GM19238 (cell line): ENCODE measurements at regions not wholly inside any gene's neighbourhood (a gene's known extent, or its start where the extent isn't known, plus 50 kb on each side); places are given as distances from the start of the nearest gene placed in this dataset.
A peak's percentile ranks its signal among the peaks of the same experiment; 100 is the strongest.
"Not testable (repeated sequence)": the region's sequence is repeated elsewhere in the genome, so short reads cannot be mapped to it uniquely, and the experiment has no call there.

ENCODE experiments used
- DNase-seq: peaks from one replicate; pipeline ENCODE4 v3.0.0; 2011; ENCODE audit warnings: low spot score; ENCODE audit not compliant: insufficient read length

GRCh38 chr5:130845049-130845765 lies 319.8 kb downstream of the HINT1 start:
- DNase-seq: no peak

- DNase-seq: peak; percentile 0
Measured at GRCh38 chr5:130836729-130837649, 328.1 kb downstream of the HINT1 start.

- not testable (repeated sequence) for DNase-seq
Measured at GRCh38 chr5:130817598-130818384, 347.3 kb downstream of the HINT1 start.

- no peak for DNase-seq
Measured at GRCh38 chr5:130815246-130815645, 349.8 kb downstream of the HINT1 start.

GRCh38 chr5:130808691-130809090 lies 356.4 kb downstream of the HINT1 start:
- no peak for DNase-seq

GRCh38 chr5:130805648-130806047 lies 359.4 kb downstream of the HINT1 start:
- DNase-seq: no peak

GRCh38 chr5:130805036-130805435 lies 360.0 kb downstream of the HINT1 start:
- no peak for DNase-seq

GRCh38 chr5:130801963-130802362 lies 363.1 kb downstream of the HINT1 start:
- DNase-seq: no peak

- no peak for DNase-seq
Measured at GRCh38 chr5:130799015-130799414, 366.0 kb downstream of the HINT1 start.

- DNase-seq: no peak
Measured at GRCh38 chr5:130797303-130797702, 367.8 kb downstream of the HINT1 start.

- DNase-seq: no peak
Measured at GRCh38 chr5:130796902-130797301, 368.2 kb downstream of the HINT1 start.

GRCh38 chr5:130796032-130796431 lies 369.0 kb downstream of the HINT1 start:
- no peak for DNase-seq

- DNase-seq: no peak
Measured at GRCh38 chr5:130795037-130795436, 370.0 kb downstream of the HINT1 start.

GRCh38 chr5:130777794-130778193 lies 387.3 kb downstream of the HINT1 start:
- DNase-seq: no peak

- no peak for DNase-seq
Measured at GRCh38 chr5:130773813-130774212, 391.2 kb downstream of the HINT1 start.

- DNase-seq: no peak
Measured at GRCh38 chr5:130762031-130762430, 403.0 kb downstream of the HINT1 start.

GRCh38 chr5:130759061-130759460 lies 406.0 kb downstream of the HINT1 start:
- DNase-seq: no peak

GRCh38 chr5:130747556-130747955 lies 417.5 kb downstream of the HINT1 start:
- no peak for DNase-seq

- not testable (repeated sequence) for DNase-seq
Measured at GRCh38 chr5:130746641-130747040, 418.4 kb downstream of the HINT1 start.

- DNase-seq: no peak
Measured at GRCh38 chr5:130743092-130743491, 422.0 kb downstream of the HINT1 start.

GRCh38 chr5:130740047-130740569 lies 424.9 kb downstream of the HINT1 start:
- no peak for DNase-seq
